GM23338 (cell line): ENCODE measurements at regions not wholly inside any gene's neighbourhood (a gene's known extent, or its start where the extent isn't known, plus 50 kb on each side); places are given as distances from the start of the nearest gene placed in this dataset.

Experiments used
- ATAC-seq: fragments of 200-7000 bp; cut with Tn5 transposase; 3 replicates; pipeline ENCODE4 v1.9.1; 2020
- DNase-seq: peaks from one replicate; pipeline ENCODE4 v3.0.0-alpha.2; 2015; ENCODE audit warnings: low spot score
- H2AFZ ChIP-seq: fragments of 200-600 bp; sonication (generic); 2 replicates; pipeline ENCODE4 v1.8.0; 2016; ENCODE audit warnings: antibody characterized with exemption, mild to moderate bottlenecking, moderate library complexity
- H3F3A ChIP-seq: fragments of 200-600 bp; sonication (generic); replicated peaks from 2 replicates; pipeline ENCODE4 v1.8.0; 2017; ENCODE audit warnings: antibody characterized with exemption, mixed run types, low read depth
- H3K27ac ChIP-seq: fragments of 200-600 bp; sonication (generic); 2 replicates; pipeline ENCODE4 v1.6.1; 2016; ENCODE audit warnings: low read depth
- H3K27me3 ChIP-seq: fragments of 200-600 bp; sonication (generic); 2 replicates; pipeline ENCODE4 v1.8.0; 2016; ENCODE audit warnings: mild to moderate bottlenecking, mixed run types, moderate library complexity; ENCODE audit not compliant: insufficient read depth
- H3K36me3 ChIP-seq: fragments of 200-600 bp; sonication (generic); 2 replicates; pipeline ENCODE4 v1.8.0; 2016; ENCODE audit warnings: mild to moderate bottlenecking; ENCODE audit not compliant: insufficient read depth
- H3K4me1 ChIP-seq: fragments of 200-600 bp; sonication (generic); 2 replicates; pipeline ENCODE4 v1.8.0; 2016; ENCODE audit warnings: mild to moderate bottlenecking, moderate library complexity; ENCODE audit not compliant: insufficient read depth
- H3K4me2 ChIP-seq: fragments of 200-600 bp; sonication (generic); 2 replicates; pipeline ENCODE4 v1.7.1; 2017; ENCODE audit warnings: mixed run types
- H3K4me3 ChIP-seq: fragments of 200-600 bp; sonication (generic); 2 replicates; pipeline ENCODE4 v1.6.1; 2016; ENCODE audit warnings: mixed run types
- H3K79me2 ChIP-seq: fragments of 200-600 bp; sonication (generic); replicated peaks from 2 replicates; pipeline ENCODE4 v1.8.0; 2017; ENCODE audit warnings: mild to moderate bottlenecking; ENCODE audit not compliant: insufficient read depth
- H3K9me2 ChIP-seq: fragments of 200-600 bp; sonication (generic); 2 replicates; pipeline ENCODE4 v1.8.0; 2017; ENCODE audit not compliant: insufficient read depth
- H4K20me1 ChIP-seq: fragments of 200-600 bp; sonication (generic); replicated peaks from 2 replicates; pipeline ENCODE4 v1.8.0; 2017; ENCODE audit warnings: mild to moderate bottlenecking; ENCODE audit not compliant: insufficient read depth
- H3K27ac Mint-ChIP-seq: 2 replicates; pipeline ENCODE4 v1.8.0; 2020; ENCODE audit warnings: inconsistent platforms, mild to moderate bottlenecking, moderate library complexity, mixed read lengths
- H3K27me3 Mint-ChIP-seq: 3 replicates; pipeline ENCODE4 v1.8.0; 2022; ENCODE audit warnings: low read depth, mild to moderate bottlenecking, moderate library complexity, mixed read lengths, inconsistent platforms; ENCODE audit not compliant: insufficient read depth, poor library complexity
- H3K36me3 Mint-ChIP-seq: 3 replicates; pipeline ENCODE4 v1.8.0; 2021; ENCODE audit warnings: low read depth, mild to moderate bottlenecking, inconsistent platforms, moderate library complexity, mixed read lengths
- H3K4me1 Mint-ChIP-seq: 3 replicates; pipeline ENCODE4 v1.8.0; 2020; ENCODE audit warnings: mild to moderate bottlenecking, inconsistent platforms, mixed read lengths
- H3K4me3 Mint-ChIP-seq: 3 replicates; pipeline ENCODE4 v1.8.0; 2021; ENCODE audit warnings: moderate library complexity, mild to moderate bottlenecking, inconsistent platforms, mixed read lengths
- H3K9me3 Mint-ChIP-seq: 3 replicates; pipeline ENCODE4 v1.8.0; 2020; ENCODE audit warnings: moderate library complexity, mild to moderate bottlenecking, inconsistent platforms, mixed read lengths
- CREB1 ChIP-seq: fragments of 250-450 bp; sonication (Bioruptor Pico); IDR thresholded peaks from 2 replicates; pipeline ENCODE4 v1.5.0; 2020; ENCODE audit warnings: low read depth, mild to moderate bottlenecking, moderate library complexity
- EZH2 ChIP-seq: fragments of 200-600 bp; sonication (generic); IDR thresholded peaks from one replicate; pipeline ENCODE4 v1.8.0; 2017; ENCODE audit warnings: antibody characterized with exemption, mild to moderate bottlenecking, low read depth; ENCODE audit not compliant: unreplicated experiment
- EZH2phosphoT487 ChIP-seq: fragments of 200-600 bp; sonication (generic); IDR thresholded peaks from one replicate; pipeline ENCODE4 v1.8.1; 2018; ENCODE audit warnings: antibody characterized with exemption; ENCODE audit not compliant: unreplicated experiment
- JUNB ChIP-seq: IDR thresholded peaks from one replicate; pipeline ENCODE4 v1.6.1; 2016; ENCODE audit warnings: antibody characterized with exemption; ENCODE audit not compliant: unreplicated experiment
- NANOG ChIP-seq: IDR thresholded peaks from 2 replicates; pipeline ENCODE4 v1.6.1; 2016; ENCODE audit warnings: antibody characterized with exemption, borderline replicate concordance
- STAT1 ChIP-seq: IDR thresholded peaks from one replicate; pipeline ENCODE4 v1.6.1; 2016; ENCODE audit warnings: antibody characterized with exemption; ENCODE audit not compliant: unreplicated experiment
- ZNF114 ChIP-seq: fragments of 250-450 bp; sonication (Bioruptor Pico); IDR thresholded peaks from 2 replicates; pipeline ENCODE4 v1.5.0; 2020; ENCODE audit warnings: mild to moderate bottlenecking, moderate library complexity
- ZNF331 ChIP-seq: fragments of 250-450 bp; sonication (Bioruptor Pico); IDR thresholded peaks from 2 replicates; pipeline ENCODE4 v1.5.0; 2020; ENCODE audit warnings: low read depth, mild to moderate bottlenecking, moderate library complexity
- TF ChIP-seq, protein P1 (sequence below): IDR thresholded peaks from one replicate; pipeline ENCODE4 v1.6.1; 2018; ENCODE audit warnings: antibody characterized with exemption; ENCODE audit not compliant: unreplicated experiment
- TF ChIP-seq, protein P2 (sequence below): fragments of 250-450 bp; sonication (Bioruptor Pico); IDR thresholded peaks from 2 replicates; pipeline ENCODE4 v1.5.0; 2020; ENCODE audit warnings: mild to moderate bottlenecking, moderate library complexity
- TF ChIP-seq, protein P3 (sequence below): IDR thresholded peaks from 2 replicates; pipeline ENCODE4 v1.6.1; 2016; ENCODE audit warnings: antibody characterized with exemption

DNA sequence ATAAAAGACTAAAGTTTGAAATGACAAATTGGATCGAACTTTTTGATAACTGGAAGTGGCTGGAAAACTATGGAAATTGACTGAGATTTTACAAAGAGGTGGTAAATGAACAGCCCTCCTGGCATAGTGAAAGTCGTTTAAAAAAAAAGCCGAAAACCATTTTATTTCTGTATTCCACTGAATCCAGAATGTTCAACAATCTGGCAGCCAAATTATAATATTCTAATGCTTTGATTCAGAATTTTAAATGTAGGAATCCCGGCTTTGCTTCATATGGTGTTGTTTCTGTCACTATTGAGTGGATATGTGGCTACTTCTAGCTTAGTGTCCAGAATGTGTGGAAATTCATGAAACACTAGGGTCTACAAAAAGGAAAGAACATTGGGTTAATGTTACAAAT is 208.9 kb upstream of the DCBLD2 start:
- no peaks in the 10 kb centered on the region for H3K36me3 Mint-ChIP-seq

DNA sequence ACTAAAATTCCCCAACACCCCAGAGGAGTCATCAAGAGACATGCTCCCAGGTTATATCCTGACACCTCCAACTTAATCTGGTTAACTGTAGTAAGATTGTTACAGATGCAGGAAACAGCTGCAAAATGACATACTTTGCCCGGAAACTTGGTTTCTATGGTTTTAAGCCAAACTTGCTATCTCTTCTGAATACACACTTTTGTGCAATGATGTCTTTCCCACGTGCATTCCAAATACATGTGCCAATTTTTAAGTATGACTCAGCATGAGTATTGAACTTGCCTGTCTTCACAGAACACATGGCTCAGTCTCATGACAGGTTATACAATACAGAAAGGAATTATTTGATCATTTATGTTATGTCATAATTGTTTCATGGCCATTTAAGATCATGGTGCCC is 207.0 kb upstream of the DCBLD2 start:
- no peaks in the 10 kb centered on the region for H3K9me3 Mint-ChIP-seq
- H3K4me3 Mint-ChIP-seq: no peak overlapping the region
- Histone ChIP-seq H2AFZ (no peak overlapping the region), H3K27me3 (no peaks in the 10 kb centered on the region), H3K4me1 (no peaks in the 10 kb centered on the region), H3K79me2 (no peaks in the 10 kb centered on the region), H3K27ac (no peak overlapping the region), H3K4me3 (no peak overlapping the region), H3K36me3 (no peaks in the 10 kb centered on the region), H4K20me1 (no peaks in the 10 kb centered on the region), H3K9me2 (no peaks in the 10 kb centered on the region), H3F3A (no peaks in the 10 kb centered on the region), H3K4me2 (no peak overlapping the region)
- DNase-seq: no peak
- no peaks in the 10 kb centered on the region for H3K27me3 Mint-ChIP-seq
- H3K36me3 Mint-ChIP-seq: no peaks in the 10 kb centered on the region
- H3K4me1 Mint-ChIP-seq: no peaks in the 10 kb centered on the region
- H3K27ac Mint-ChIP-seq: no peak overlapping the region
- no peak for ATAC-seq
- no peak for TF ChIP-seq ZNF114 (CRISPR knock-in tag)
- TF ChIP-seq, protein P1, sequence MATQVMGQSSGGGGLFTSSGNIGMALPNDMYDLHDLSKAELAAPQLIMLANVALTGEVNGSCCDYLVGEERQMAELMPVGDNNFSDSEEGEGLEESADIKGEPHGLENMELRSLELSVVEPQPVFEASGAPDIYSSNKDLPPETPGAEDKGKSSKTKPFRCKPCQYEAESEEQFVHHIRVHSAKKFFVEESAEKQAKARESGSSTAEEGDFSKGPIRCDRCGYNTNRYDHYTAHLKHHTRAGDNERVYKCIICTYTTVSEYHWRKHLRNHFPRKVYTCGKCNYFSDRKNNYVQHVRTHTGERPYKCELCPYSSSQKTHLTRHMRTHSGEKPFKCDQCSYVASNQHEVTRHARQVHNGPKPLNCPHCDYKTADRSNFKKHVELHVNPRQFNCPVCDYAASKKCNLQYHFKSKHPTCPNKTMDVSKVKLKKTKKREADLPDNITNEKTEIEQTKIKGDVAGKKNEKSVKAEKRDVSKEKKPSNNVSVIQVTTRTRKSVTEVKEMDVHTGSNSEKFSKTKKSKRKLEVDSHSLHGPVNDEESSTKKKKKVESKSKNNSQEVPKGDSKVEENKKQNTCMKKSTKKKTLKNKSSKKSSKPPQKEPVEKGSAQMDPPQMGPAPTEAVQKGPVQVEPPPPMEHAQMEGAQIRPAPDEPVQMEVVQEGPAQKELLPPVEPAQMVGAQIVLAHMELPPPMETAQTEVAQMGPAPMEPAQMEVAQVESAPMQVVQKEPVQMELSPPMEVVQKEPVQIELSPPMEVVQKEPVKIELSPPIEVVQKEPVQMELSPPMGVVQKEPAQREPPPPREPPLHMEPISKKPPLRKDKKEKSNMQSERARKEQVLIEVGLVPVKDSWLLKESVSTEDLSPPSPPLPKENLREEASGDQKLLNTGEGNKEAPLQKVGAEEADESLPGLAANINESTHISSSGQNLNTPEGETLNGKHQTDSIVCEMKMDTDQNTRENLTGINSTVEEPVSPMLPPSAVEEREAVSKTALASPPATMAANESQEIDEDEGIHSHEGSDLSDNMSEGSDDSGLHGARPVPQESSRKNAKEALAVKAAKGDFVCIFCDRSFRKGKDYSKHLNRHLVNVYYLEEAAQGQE: no peak
- no peak for TF ChIP-seq NANOG
- no peak for TF ChIP-seq EZH2
- TF ChIP-seq, protein P2, sequence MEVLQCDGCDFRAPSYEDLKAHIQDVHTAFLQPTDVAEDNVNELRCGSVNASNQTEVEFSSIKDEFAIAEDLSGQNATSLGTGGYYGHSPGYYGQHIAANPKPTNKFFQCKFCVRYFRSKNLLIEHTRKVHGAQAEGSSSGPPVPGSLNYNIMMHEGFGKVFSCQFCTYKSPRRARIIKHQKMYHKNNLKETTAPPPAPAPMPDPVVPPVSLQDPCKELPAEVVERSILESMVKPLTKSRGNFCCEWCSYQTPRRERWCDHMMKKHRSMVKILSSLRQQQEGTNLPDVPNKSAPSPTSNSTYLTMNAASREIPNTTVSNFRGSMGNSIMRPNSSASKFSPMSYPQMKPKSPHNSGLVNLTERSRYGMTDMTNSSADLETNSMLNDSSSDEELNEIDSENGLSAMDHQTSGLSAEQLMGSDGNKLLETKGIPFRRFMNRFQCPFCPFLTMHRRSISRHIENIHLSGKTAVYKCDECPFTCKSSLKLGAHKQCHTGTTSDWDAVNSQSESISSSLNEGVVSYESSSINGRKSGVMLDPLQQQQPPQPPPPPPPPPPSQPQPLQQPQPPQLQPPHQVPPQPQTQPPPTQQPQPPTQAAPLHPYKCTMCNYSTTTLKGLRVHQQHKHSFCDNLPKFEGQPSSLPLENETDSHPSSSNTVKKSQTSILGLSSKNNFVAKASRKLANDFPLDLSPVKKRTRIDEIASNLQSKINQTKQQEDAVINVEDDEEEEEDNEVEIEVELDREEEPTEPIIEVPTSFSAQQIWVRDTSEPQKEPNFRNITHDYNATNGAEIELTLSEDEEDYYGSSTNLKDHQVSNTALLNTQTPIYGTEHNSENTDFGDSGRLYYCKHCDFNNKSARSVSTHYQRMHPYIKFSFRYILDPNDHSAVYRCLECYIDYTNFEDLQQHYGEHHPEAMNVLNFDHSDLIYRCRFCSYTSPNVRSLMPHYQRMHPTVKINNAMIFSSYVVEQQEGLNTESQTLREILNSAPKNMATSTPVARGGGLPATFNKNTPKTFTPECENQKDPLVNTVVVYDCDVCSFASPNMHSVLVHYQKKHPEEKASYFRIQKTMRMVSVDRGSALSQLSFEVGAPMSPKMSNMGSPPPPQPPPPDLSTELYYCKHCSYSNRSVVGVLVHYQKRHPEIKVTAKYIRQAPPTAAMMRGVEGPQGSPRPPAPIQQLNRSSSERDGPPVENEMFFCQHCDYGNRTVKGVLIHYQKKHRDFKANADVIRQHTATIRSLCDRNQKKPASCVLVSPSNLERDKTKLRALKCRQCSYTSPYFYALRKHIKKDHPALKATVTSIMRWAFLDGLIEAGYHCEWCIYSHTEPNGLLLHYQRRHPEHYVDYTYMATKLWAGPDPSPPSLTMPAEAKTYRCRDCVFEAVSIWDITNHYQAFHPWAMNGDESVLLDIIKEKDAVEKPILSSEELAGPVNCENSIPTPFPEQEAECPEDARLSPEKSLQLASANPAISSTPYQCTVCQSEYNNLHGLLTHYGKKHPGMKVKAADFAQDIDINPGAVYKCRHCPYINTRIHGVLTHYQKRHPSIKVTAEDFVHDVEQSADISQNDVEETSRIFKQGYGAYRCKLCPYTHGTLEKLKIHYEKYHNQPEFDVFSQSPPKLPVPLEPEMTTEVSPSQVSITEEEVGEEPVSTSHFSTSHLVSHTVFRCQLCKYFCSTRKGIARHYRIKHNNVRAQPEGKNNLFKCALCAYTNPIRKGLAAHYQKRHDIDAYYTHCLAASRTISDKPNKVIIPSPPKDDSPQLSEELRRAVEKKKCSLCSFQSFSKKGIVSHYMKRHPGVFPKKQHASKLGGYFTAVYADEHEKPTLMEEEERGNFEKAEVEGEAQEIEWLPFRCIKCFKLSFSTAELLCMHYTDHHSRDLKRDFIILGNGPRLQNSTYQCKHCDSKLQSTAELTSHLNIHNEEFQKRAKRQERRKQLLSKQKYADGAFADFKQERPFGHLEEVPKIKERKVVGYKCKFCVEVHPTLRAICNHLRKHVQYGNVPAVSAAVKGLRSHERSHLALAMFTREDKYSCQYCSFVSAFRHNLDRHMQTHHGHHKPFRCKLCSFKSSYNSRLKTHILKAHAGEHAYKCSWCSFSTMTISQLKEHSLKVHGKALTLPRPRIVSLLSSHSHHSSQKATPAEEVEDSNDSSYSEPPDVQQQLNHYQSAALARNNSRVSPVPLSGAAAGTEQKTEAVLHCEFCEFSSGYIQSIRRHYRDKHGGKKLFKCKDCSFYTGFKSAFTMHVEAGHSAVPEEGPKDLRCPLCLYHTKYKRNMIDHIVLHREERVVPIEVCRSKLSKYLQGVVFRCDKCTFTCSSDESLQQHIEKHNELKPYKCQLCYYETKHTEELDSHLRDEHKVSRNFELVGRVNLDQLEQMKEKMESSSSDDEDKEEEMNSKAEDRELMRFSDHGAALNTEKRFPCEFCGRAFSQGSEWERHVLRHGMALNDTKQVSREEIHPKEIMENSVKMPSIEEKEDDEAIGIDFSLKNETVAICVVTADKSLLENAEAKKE (CRISPR knock-in tag): no peak
- TF ChIP-seq, protein P3, sequence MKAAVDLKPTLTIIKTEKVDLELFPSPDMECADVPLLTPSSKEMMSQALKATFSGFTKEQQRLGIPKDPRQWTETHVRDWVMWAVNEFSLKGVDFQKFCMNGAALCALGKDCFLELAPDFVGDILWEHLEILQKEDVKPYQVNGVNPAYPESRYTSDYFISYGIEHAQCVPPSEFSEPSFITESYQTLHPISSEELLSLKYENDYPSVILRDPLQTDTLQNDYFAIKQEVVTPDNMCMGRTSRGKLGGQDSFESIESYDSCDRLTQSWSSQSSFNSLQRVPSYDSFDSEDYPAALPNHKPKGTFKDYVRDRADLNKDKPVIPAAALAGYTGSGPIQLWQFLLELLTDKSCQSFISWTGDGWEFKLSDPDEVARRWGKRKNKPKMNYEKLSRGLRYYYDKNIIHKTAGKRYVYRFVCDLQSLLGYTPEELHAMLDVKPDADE: no peak
- no peak for TF ChIP-seq EZH2phosphoT487
- TF ChIP-seq CREB1 (CRISPR knock-in tag): no peak
- no peak for TF ChIP-seq STAT1
- no peak for TF ChIP-seq ZNF331 (CRISPR knock-in tag)

More for the DNA sequence above, 208.9 kb upstream of the DCBLD2 start:
- Histone ChIP-seq H3K36me3 (no peaks in the 10 kb centered on the region), H3K4me1 (no peaks in the 10 kb centered on the region), H3K4me2 (no peak overlapping the region), H4K20me1 (no peaks in the 10 kb centered on the region), H3K79me2 (no peaks in the 10 kb centered on the region), H3K9me2 (no peaks in the 10 kb centered on the region; the same call in 1 of the 2 replicates), H2AFZ (no peak overlapping the region), H3F3A (no peaks in the 10 kb centered on the region), H3K4me3 (no peak overlapping the region), H3K27me3 (no peaks in the 10 kb centered on the region), H3K27ac (no peak overlapping the region)
- ATAC-seq: no peak
- Mint-ChIP-seq H3K4me3 (no peak overlapping the region), H3K4me1 (no peaks in the 10 kb centered on the region), H3K27me3 (no peaks in the 10 kb centered on the region), H3K27ac (no peak overlapping the region), H3K9me3 (no peaks in the 10 kb centered on the region)
- no peak for TF ChIP-seq NANOG
- TF ChIP-seq JUNB: no peak
- no peak for DNase-seq
